ENCODE measurements at regions not wholly inside any gene's neighbourhood (a gene's known extent, or its start where the extent isn't known, plus 50 kb on each side); places are given as distances from the start of the nearest gene placed in this dataset.

GRCh38 chr12:111034083-111034885, 113.9 kb upstream of the MYL2 start, which contains the start of gene CUX2:
TSS of gene CUX2 (plus strand) at chr12:111034165.
- no peak within 1 kb of the TSS for H3K4me2 ChIP-seq
- no peak within 1 kb of the TSS for H3K9ac ChIP-seq

GRCh38 chr12:111033281-111034082, 113.1 kb upstream of the MYL2 start:
- Histone ChIP-seq H3K27me3 (ENCODE audit: insufficient read depth, low read depth) (no peaks in the 10 kb centered on the region), H3K36me3 (ENCODE audit: insufficient read depth) (no peaks in the 10 kb centered on the region), H4K20me1 (ENCODE audit: insufficient read depth) (no peaks in the 10 kb centered on the region), H2AFZ (ENCODE audit: low read depth) (no peak overlapping the region), H3K4me2 (no peak overlapping the region), H3K27ac (no peak overlapping the region), H3K4me1 (ENCODE audit: low read depth, poor library complexity, severe bottlenecking) (no peaks in the 10 kb centered on the region), H3K4me3 (IDR thresholded peaks at IDR 0.05; ENCODE audit: insufficient read depth, low read depth, low read length) (no peak overlapping the region), H3K9ac (no peak overlapping the region), H3K79me2 (ENCODE audit: insufficient read depth, low read depth) (no peaks in the 10 kb centered on the region)
- TF ChIP-seq CTCF (conservative IDR thresholded peaks at IDR 0.05; ENCODE audit: low read depth, low read length) = no peak

More at GRCh38 chr12:111034083-111034885, 113.9 kb upstream of the MYL2 start, which contains the start of gene CUX2:
- Histone ChIP-seq H3K27me3 (ENCODE audit: insufficient read depth, low read depth) (no peaks in the 10 kb centered on the region), H4K20me1 (ENCODE audit: insufficient read depth) (no peaks in the 10 kb centered on the region), H3K4me3 (IDR thresholded peaks at IDR 0.05; ENCODE audit: insufficient read depth, low read depth, low read length) (no peak within 1 kb of the TSS), H3K4me1 (ENCODE audit: low read depth, poor library complexity, severe bottlenecking) (no peaks in the 10 kb centered on the region), H3K79me2 (ENCODE audit: insufficient read depth, low read depth) (no peaks in the 10 kb centered on the region), H3K27ac (no peak within 1 kb of the TSS), H2AFZ (ENCODE audit: low read depth) (no peak within 1 kb of the TSS), H3K36me3 (ENCODE audit: insufficient read depth) (no peaks in the 10 kb centered on the region)
- no peak for TF ChIP-seq CTCF (conservative IDR thresholded peaks at IDR 0.05; ENCODE audit: low read depth, low read length)

- no peak overlapping the region for H3K4me2 ChIP-seq
These were observed 112.2 kb upstream of the MYL2 start for GRCh38 chr12:111032591-111032919.

More at GRCh38 chr12:111032591-111032919, 112.2 kb upstream of the MYL2 start:
- H3K9ac ChIP-seq = no peak overlapping the region
- no peak overlapping the region for H3K4me3 ChIP-seq (IDR thresholded peaks at IDR 0.05; ENCODE audit: insufficient read depth, low read depth, low read length)
- no peak overlapping the region for H2AFZ ChIP-seq (ENCODE audit: low read depth)
- no peak overlapping the region for H3K27ac ChIP-seq
- TF ChIP-seq CTCF (conservative IDR thresholded peaks at IDR 0.05; ENCODE audit: low read depth, low read length) = no peak
- H3K36me3 ChIP-seq (ENCODE audit: insufficient read depth) = no peaks in the 10 kb centered on the region
- no peaks in the 10 kb centered on the region for H4K20me1 ChIP-seq (ENCODE audit: insufficient read depth)
- H3K4me1 ChIP-seq (ENCODE audit: low read depth, poor library complexity, severe bottlenecking) = no peaks in the 10 kb centered on the region
- H3K27me3 ChIP-seq (ENCODE audit: insufficient read depth, low read depth) = no peaks in the 10 kb centered on the region
- no peaks in the 10 kb centered on the region for H3K79me2 ChIP-seq (ENCODE audit: insufficient read depth, low read depth)
